SK-N-SH (cell line): ENCODE measurements at regions not wholly inside any gene's neighbourhood (a gene's known extent, or its start where the extent isn't known, plus 50 kb on each side); places are given as distances from the start of the nearest gene placed in this dataset.
"Not testable (repeated sequence)": the region's sequence is repeated elsewhere in the genome, so short reads cannot be mapped to it uniquely, and the experiment has no call there.

ENCODE experiments used
- CTCF ChIA-PET: fragments of 300-600, 350-600 bp; formaldehyde crosslinking; extraction: SDS; loops from one replicate; lab custom pipeline; 2021; lab: Yijun Ruan, JAX
- POLR2A ChIA-PET: fragments of 350-600 bp; sonication (Branson Sonifier 250); formaldehyde crosslinking; extraction: SDS; loops from one replicate; lab custom pipeline; 2020; ENCODE audit warnings: antibody characterized with exemption, inconsistent platforms; lab: Yijun Ruan, JAX
- DNase-seq: peaks from one replicate; pipeline ENCODE4 v3.0.0; 2012
- H2AFZ ChIP-seq: fragments of 200-600 bp; sonication (generic); 2 replicates; pipeline ENCODE4 v1.8.1; 2016; ENCODE audit warnings: antibody characterized with exemption, mild to moderate bottlenecking, low read depth
- H3F3A ChIP-seq: fragments of 200-600 bp; sonication (generic); replicated peaks from 2 replicates; pipeline ENCODE3; 2016; ENCODE audit warnings: antibody characterized with exemption, mild to moderate bottlenecking; ENCODE audit not compliant: insufficient read depth
- H3K27ac ChIP-seq, 2 experiments: fragments of 200-500 bp in 1 of 2; fragments of 200-600 bp in 1 of 2; sonication (Bioruptor generic) in 1 of 2; sonication (generic), shearing (Covaris generic) in 1 of 2; 2 replicates each; pipeline versions ENCODE4 v1.5.1 to v1.6.1; 2014 to 2016; ENCODE audit warnings: low read depth in 2 of 2, inconsistent platforms in 1 of 2, low read length in 1 of 2, mild to moderate bottlenecking in 1 of 2, mixed read lengths in 1 of 2
- H3K27me3 ChIP-seq: fragments of 200-600 bp; sonication (generic), shearing (Covaris generic); 2 replicates; pipeline ENCODE4 v1.6.1; 2016; ENCODE audit warnings: mixed run types; ENCODE audit not compliant: insufficient read depth
- H3K36me3 ChIP-seq, 2 experiments: fragments of 200-500 bp in 1 of 2; fragments of 200-600 bp in 1 of 2; sonication (Bioruptor generic) in 1 of 2; sonication (generic) in 1 of 2; replicated peaks in 1 of 2; 2 replicates each; pipeline versions ENCODE3 to v1.5.1; 2014 to 2016; ENCODE audit warnings: low read length in 1 of 2, mild to moderate bottlenecking in 1 of 2; ENCODE audit not compliant: insufficient read depth in 2 of 2, control insufficient read depth in 1 of 2
- H3K4me1 ChIP-seq, 2 experiments: fragments of 200-500 bp in 1 of 2; fragments of 200-600 bp in 1 of 2; sonication (Bioruptor generic) in 1 of 2; sonication (generic), shearing (Covaris generic) in 1 of 2; 2 replicates each; pipeline versions ENCODE4 v1.5.1 to v1.6.1; 2014 to 2016; ENCODE audit warnings: low read depth in 1 of 2, low read length in 1 of 2, mixed run types in 1 of 2; ENCODE audit not compliant: insufficient read depth in 2 of 2, control insufficient read depth in 1 of 2
- H3K4me2 ChIP-seq: fragments of 200-600 bp; sonication (generic), shearing (Covaris generic); 2 replicates; pipeline ENCODE4 v1.6.1; 2017; ENCODE audit warnings: mixed run types
- H3K4me3 ChIP-seq, 2 experiments: fragments of 200-500 bp in 1 of 2; fragments of 200-600 bp in 1 of 2; sonication (Bioruptor generic) in 1 of 2; sonication (generic), shearing (Covaris generic) in 1 of 2; 2 replicates each; pipeline versions ENCODE4 v1.5.1 to v1.8.1; 2014 to 2016; ENCODE audit warnings: low read depth in 2 of 2, inconsistent platforms in 1 of 2, low read length in 1 of 2, mild to moderate bottlenecking in 1 of 2, mixed read lengths in 1 of 2, moderate library complexity in 1 of 2
- H3K79me2 ChIP-seq: fragments of 200-600 bp; sonication (generic); 2 replicates; pipeline ENCODE4 v1.8.1; 2017; ENCODE audit warnings: mild to moderate bottlenecking; ENCODE audit not compliant: insufficient read depth
- H3K9ac ChIP-seq: fragments of 200-600 bp; sonication (generic); 2 replicates; pipeline ENCODE4 v1.6.1; 2017; ENCODE audit warnings: mixed run types
- H3K9me2 ChIP-seq: fragments of 200-600 bp; sonication (generic); 2 replicates; pipeline ENCODE4 v1.6.1; 2017; ENCODE audit warnings: mixed run types
- H3K9me3 ChIP-seq: fragments of 200-600 bp; sonication (generic); 2 replicates; pipeline ENCODE4 v1.6.1; 2017; ENCODE audit warnings: mixed run types, mild to moderate bottlenecking, moderate library complexity
- H4K20me1 ChIP-seq: fragments of 200-600 bp; sonication (generic); 2 replicates; pipeline ENCODE4 v1.6.1; 2017; ENCODE audit warnings: mild to moderate bottlenecking, mixed run types; ENCODE audit not compliant: insufficient read depth
- ELF1 ChIP-seq: IDR thresholded peaks from 2 replicates; pipeline ENCODE4 v1.4.0; 2012
- FOXJ3 ChIP-seq: sonication (generic); formaldehyde crosslinking; IDR thresholded peaks from 2 replicates; pipeline ENCODE4 v1.5.1; 2020; ENCODE audit warnings: mild to moderate bottlenecking, missing genetic modification reagents
- IRF3 ChIP-seq: fragments of 150-350 bp; IDR thresholded peaks from 2 replicates; pipeline ENCODE4 v1.6.1; 2016; ENCODE audit warnings: mild to moderate bottlenecking, low read depth, low read length
- JUND ChIP-seq: IDR thresholded peaks from 2 replicates; pipeline ENCODE4 v1.4.0; 2012
- POLR2AphosphoS5 ChIP-seq: IDR thresholded peaks from 2 replicates; pipeline ENCODE4 v1.6.1; 2012; ENCODE audit warnings: low read depth, low read length
- RFX5 ChIP-seq: IDR thresholded peaks from 2 replicates; pipeline ENCODE4 v1.6.1; 2012; ENCODE audit warnings: mild to moderate bottlenecking, improper control_type of control experiment, low read length
- SIN3A ChIP-seq: IDR thresholded peaks from 2 replicates; pipeline ENCODE4 v1.6.1; 2012; ENCODE audit warnings: low read depth, mild to moderate bottlenecking, low read length, moderate library complexity, borderline replicate concordance
- TAF1 ChIP-seq: IDR thresholded peaks from 2 replicates; pipeline ENCODE4 v1.6.1; 2012; ENCODE audit warnings: low read depth, mild to moderate bottlenecking, low read length, moderate library complexity, borderline replicate concordance
- TEAD4 ChIP-seq: IDR thresholded peaks from 2 replicates; pipeline ENCODE4 v1.4.0; 2012; ENCODE audit warnings: mild to moderate bottlenecking, borderline replicate concordance; ENCODE audit not compliant: insufficient read depth
- YY1 ChIP-seq: IDR thresholded peaks from 2 replicates; pipeline ENCODE4 v1.4.0; 2012; ENCODE audit warnings: low read depth, mild to moderate bottlenecking
- ZBTB33 ChIP-seq: IDR thresholded peaks from 2 replicates; pipeline ENCODE4 v1.4.0; 2012; ENCODE audit warnings: low read depth, borderline replicate concordance
- WGBS: methylation state at CpG from one replicate; pipeline ENCODE4 v1.1.6; 2017; ENCODE audit warnings: low lambda C conversion rate; 5-methylcytosine and 5-hydroxymethylcytosine counted together

GRCh38 chr2:116023026-116023425 lies 1580.6 kb downstream of the DPP10 start:
- no peaks in the 10 kb centered on the region for H3K4me1 ChIP-seq
- H3K9ac ChIP-seq = no peak overlapping the region
- H3K4me2 ChIP-seq = no peak overlapping the region
- H3K27me3 ChIP-seq = no peaks in the 10 kb centered on the region
- WGBS = 11% methylated on average over 2 of the region's 2 CpGs
- H3K4me3 ChIP-seq = no peak overlapping the region
- no peaks in the 10 kb centered on the region for H3K9me3 ChIP-seq
- H3K36me3 ChIP-seq = no peaks in the 10 kb centered on the region
- no peaks in the 10 kb centered on the region for H4K20me1 ChIP-seq
- H3K79me2 ChIP-seq = no peaks in the 10 kb centered on the region
- no peak overlapping the region for H3K27ac ChIP-seq
- TF ChIP-seq YY1 (no peak), IRF3 (no peak), ZBTB33 (no peak), TAF1 (no peak), SIN3A (no peak), RFX5 (no peak), JUND (no peak), ELF1 (no peak), FOXJ3 (no peak), POLR2AphosphoS5 (no peak), TEAD4 (no peak)
- no peaks in the 10 kb centered on the region for H3K9me2 ChIP-seq
- DNase-seq = no peak
- H2AFZ ChIP-seq = no peak overlapping the region
- ChIA-PET POLR2A (no interaction called here), CTCF (interaction anchor here (0.5 kb wide), 1 partner anchor 412 kb away, joined by 3 read pairs; no protein-coding TSS in a partner anchor)
- H3F3A ChIP-seq = no peaks in the 10 kb centered on the region

GRCh38 chr2:116038758-116039157 lies 1596.3 kb downstream of the DPP10 start:
- H3K79me2 ChIP-seq, POLR2A ChIA-PET, H3F3A ChIP-seq, H3K27ac ChIP-seq, H3K9me3 ChIP-seq, H3K4me3 ChIP-seq, H3K36me3 ChIP-seq, H3K9ac ChIP-seq, H3K4me2 ChIP-seq, H3K9me2 ChIP-seq, H3K27me3 ChIP-seq, H3K4me1 ChIP-seq, DNase-seq, H4K20me1 ChIP-seq, CTCF ChIA-PET, H2AFZ ChIP-seq: not testable (repeated sequence)
- 0% methylated on average over 1 of the region's 1 CpG for WGBS
